Neural progenitor cell (in vitro differentiated cells): ENCODE measurements at regions not wholly inside any gene's neighbourhood (a gene's known extent, or its start where the extent isn't known, plus 50 kb on each side); places are given as distances from the start of the nearest gene placed in this dataset.

Experiments used
- EZH2 ChIP-seq: fragments of 200-600 bp; sonication (generic); IDR thresholded peaks from 2 replicates; pipeline ENCODE4 v1.6.1; 2017; ENCODE audit warnings: antibody characterized with exemption, mild to moderate bottlenecking, moderate library complexity
- EZH2phosphoT487 ChIP-seq: fragments of 200-600 bp; sonication (generic); IDR thresholded peaks from 2 replicates; pipeline ENCODE4 v1.6.1; 2017; ENCODE audit warnings: antibody characterized with exemption
- TF ChIP-seq, protein P1 (sequence below): fragments of 200-600 bp; sonication (generic); IDR thresholded peaks from 2 replicates; pipeline ENCODE4 v1.5.1; 2017; ENCODE audit warnings: antibody characterized with exemption, mild to moderate bottlenecking

DNA sequence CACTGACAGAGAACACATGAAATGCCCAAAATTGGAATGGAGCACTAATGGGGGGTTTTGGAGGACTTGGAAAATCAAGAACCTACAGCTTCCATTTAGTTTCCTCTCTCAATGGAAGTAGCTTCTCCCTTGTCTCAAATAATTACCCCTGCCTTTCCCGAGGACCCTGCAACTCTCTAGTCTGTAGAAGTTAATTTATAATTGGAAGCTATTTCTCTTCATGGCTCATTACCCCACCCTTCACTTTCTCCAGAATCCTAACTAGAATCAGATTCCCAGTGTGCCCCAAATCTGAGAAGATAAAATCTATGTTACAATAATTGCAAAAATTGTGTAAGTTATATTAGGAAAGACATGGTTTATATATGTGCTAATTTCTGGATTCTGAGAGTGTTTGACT lies 181.5 kb upstream of the ATP1B1 start:
- TF ChIP-seq, protein P1, sequence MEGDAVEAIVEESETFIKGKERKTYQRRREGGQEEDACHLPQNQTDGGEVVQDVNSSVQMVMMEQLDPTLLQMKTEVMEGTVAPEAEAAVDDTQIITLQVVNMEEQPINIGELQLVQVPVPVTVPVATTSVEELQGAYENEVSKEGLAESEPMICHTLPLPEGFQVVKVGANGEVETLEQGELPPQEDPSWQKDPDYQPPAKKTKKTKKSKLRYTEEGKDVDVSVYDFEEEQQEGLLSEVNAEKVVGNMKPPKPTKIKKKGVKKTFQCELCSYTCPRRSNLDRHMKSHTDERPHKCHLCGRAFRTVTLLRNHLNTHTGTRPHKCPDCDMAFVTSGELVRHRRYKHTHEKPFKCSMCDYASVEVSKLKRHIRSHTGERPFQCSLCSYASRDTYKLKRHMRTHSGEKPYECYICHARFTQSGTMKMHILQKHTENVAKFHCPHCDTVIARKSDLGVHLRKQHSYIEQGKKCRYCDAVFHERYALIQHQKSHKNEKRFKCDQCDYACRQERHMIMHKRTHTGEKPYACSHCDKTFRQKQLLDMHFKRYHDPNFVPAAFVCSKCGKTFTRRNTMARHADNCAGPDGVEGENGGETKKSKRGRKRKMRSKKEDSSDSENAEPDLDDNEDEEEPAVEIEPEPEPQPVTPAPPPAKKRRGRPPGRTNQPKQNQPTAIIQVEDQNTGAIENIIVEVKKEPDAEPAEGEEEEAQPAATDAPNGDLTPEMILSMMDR, result no peak
- TF ChIP-seq EZH2 (no peak), EZH2phosphoT487 (no peak)
